NCI-H1436 treated with DMSO at 0.1 percent for 48 hours (cell line): ENCODE measurements at regions not wholly inside any gene's neighbourhood (a gene's known extent, or its start where the extent isn't known, plus 50 kb on each side); places are given as distances from the start of the nearest gene placed in this dataset.
"Not testable (repeated sequence)": the region's sequence is repeated elsewhere in the genome, so short reads cannot be mapped to it uniquely, and the experiment has no call there.

ENCODE experiments used
- DNase-seq: peaks from one replicate; lab custom pipeline; 2025; lab: John Stamatoyannopoulos, UW

GRCh38 chr1:224791362-224791941 is 138.0 kb upstream of the DNAH14 start:
- DNase-seq = no peak

GRCh38 chr1:224795591-224795990 is 133.9 kb upstream of the DNAH14 start:
- no peak for DNase-seq

DNA sequence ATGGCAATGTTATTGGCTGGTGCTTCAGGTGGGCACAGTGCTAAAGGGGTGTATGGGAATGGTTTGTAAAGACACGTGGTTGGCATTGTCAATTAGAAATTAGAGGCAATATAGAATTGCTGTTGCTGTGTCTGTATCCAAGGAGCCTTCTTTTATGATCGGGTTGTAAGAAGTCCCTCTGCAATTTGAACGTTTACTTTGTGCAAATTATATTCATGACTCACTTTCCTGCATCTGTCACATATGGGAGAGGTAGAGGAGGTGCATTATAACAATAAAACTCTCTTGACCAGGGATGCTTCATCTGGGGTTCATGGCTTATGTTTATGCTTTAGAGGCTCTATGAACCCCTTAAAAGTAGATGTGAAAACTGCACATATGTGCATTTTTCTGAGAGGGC is 130.4 kb upstream of the DNAH14 start:
- no peak for DNase-seq

DNA sequence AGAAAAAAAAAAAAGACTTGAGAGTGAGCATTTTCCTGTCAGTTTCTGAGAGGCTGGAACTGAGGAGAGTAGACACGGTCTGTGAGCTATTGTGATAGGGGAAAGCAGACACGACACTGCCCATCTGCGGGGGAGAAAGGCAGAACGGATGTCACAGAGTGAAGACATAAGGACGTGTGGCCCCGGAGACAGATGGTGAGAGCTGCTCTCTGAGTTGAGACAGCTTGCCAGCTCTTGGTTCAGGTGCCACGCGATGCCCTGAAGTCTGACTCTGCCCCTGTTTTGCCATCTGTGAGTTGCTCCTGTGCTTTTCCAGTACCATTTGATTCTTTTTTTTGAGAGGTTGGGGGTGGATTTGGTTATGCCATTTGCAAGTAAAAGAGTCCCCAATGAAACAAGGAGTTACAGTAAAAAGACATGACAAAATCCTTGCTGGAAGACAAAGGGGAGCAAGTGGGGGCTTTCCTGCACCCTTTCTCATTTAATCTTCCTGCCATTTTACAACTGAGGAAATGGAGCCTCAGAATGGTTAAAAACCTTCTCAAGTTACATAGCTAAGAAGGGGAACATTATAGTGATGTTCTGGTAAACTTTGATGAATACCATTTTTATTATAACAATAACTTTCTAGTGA is 128.9 kb upstream of the DNAH14 start:
- DNase-seq = no peak

DNA sequence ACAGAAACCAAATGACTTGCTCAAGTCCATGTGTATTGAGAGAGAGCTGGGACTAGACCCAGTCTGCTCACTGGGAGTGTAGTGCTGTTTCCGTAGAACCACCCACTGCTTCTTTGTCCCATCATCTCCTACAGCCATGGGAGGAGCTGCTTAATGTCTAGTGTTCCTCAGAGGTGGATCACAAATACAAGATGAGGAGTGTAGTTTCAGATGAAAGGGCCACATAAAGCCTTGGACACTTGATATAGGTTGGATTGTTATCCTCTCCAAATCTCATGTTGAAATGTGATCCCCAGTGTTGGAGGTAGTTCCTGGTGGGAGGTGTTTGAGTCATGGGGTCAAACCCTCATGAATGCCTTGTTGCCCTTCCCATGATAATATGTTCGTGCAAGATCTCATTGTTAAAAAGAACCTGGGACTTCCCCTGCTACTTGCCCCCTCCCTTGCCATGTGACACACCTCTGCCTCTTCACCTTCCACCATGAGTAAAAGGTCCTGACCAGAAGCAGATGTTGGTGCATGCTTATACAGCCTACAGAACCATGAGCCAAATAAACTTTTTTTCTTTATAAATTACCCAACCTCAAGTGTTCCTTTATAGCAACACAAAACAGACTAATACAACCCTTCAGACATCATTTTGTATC is 127.5 kb upstream of the DNAH14 start:
- no peak for DNase-seq

- DNase-seq = no peak
These were observed 126.9 kb upstream of the DNAH14 start for GRCh38 chr1:224802617-224803016.

- DNase-seq = no peak
These were observed 125.3 kb upstream of the DNAH14 start for GRCh38 chr1:224804220-224804619.

GRCh38 chr1:224805889-224806288 is 123.6 kb upstream of the DNAH14 start:
- DNase-seq = no peak

DNA sequence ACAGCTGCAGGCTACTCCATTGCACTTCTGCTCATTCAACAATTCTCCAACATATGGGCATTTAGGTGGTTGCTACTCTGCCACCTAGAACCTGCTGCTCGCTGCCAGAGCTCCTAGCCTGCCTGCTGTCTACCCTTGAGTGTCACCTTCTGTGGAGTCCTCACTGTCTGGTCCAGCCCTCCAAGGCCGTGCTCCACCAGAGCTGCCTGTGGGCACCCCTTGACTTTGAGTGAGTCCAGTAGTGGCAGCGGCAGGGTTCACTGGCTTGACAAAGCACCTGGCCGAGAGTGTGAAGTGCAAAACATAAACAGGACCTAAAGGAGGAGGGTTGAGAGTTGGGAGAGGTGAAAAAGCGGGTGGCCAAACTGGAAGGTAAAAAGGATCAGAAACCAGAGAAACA is 120.3 kb upstream of the DNAH14 start:
- no peak for DNase-seq

DNA sequence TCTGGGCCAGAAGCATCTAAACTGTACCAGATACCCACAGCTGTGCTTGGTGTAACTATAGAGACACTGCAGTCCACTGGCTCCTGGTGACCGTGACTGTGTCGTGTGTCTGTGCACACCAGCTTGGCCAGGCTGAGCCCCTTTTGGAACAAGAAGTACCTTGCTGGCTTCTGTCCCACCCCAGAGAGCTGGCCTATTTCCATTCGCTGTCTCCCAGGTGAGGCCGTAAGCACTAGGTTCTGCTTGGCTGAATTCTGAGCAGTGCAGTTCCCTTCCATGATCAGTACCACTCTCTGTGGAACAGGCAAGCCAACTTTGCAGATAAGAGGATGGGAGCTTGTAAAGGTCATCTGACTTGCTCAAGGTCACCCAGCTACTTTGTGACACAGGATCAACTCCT is 119.9 kb upstream of the DNAH14 start:
- DNase-seq = no peak

GRCh38 chr1:224811564-224811963 is 117.9 kb upstream of the DNAH14 start:
- DNase-seq = no peak

DNA sequence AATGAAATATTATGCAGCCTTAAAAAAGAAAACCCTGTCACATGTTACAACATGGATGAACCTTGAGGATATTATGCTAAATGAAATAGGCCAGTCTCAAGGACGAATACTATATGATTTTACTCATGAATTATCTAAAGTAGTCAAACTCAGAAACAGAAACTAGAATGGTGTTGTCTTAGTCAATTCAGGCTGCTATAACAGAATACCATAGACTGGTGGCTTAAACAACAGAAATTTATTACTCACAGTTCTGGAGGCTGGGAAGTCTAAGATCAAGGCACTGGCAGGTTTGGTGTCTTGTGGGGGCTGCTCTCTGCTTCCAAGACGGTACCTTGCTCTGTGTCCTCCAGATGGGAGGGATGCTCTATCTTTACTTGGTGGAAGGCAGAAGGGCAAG is 113.8 kb upstream of the DNAH14 start:
- no peak for DNase-seq

DNA sequence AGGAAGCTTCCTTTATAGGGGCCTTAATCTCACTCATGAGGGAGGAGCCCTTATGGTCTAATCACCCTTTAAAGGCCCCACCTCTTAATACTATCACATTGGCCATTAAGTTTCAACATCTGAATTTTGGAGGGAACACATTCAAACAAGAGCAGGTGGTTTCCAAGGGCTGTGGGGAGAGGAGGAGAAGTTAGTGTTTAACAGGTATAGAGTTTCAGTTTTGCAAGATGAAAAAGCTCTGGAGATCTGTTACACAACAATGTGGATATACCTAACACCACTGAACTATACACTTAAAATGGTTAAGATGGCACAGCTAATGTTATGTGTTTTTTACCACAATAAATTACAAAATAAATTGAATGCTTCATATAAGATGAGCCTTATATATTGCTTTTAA is 113.4 kb upstream of the DNAH14 start:
- no peak for DNase-seq

DNA sequence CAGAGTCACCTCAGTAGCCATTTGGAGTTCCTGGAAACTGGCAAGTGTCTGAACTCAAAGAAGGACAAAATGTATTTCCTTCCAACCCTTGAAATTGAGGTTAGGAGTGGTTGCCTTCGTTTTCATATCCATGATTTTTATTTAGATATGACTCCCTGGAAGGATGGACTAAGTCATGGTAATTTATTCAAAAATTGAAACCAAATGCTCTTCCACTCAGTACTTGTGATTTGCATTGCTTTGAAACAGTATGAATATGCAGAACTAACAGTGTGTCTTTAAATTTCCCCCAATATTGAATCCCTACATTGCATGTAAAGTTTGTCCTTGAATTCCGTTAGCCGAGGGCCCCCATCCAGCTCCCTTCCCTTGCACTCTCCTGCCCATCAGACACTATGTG is 112.1 kb upstream of the DNAH14 start:
- DNase-seq = no peak

DNA sequence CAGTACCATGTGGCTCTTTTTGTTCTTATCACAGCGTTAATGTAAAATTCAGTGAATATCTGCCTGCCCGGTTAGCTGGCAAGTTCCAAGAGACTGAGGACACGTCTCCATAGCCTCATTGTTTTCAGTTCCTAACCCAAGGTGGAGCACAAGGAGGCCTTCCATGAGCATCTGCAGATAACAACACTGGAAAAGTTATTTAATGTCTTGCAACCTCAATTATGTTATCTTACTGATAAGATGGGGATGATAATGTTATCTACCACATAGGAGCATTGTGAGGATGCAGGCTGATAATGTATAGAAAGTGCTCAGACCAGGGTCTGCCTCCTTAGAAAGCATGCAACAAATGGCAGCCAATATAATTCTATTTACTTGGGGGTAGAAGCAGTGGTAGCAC is 109.6 kb upstream of the DNAH14 start:
- no peak for DNase-seq

- DNase-seq = no peak
These were observed 109.1 kb upstream of the DNAH14 start for GRCh38 chr1:224820341-224820740.

DNA sequence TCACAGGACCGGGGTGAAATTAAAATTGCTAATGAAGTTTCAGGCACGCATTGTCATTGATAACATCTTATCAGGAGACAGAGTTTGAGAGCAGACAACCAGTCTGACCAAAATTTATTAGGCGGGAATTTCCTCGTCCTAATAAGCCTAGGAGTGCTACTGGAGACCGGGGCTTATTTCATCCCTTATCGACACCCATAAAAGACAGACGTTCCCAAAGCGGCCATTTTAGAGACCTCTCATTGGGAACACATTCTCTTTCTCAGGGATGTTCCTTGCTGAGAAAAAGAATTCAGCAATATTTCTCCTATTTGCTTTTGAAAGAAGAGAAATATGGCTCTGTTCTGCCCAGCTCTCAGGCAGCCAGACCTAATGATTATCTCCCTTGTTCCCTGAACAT is 107.7 kb upstream of the DNAH14 start:
- not testable (repeated sequence) for DNase-seq

- no peak for DNase-seq
These were observed 103.9 kb upstream of the DNAH14 start for GRCh38 chr1:224825525-224826000.

GRCh38 chr1:224828691-224829090 is 100.8 kb upstream of the DNAH14 start:
- DNase-seq = no peak

- no peak for DNase-seq
These were observed 98.0 kb upstream of the DNAH14 start for GRCh38 chr1:224831501-224831900.

DNA sequence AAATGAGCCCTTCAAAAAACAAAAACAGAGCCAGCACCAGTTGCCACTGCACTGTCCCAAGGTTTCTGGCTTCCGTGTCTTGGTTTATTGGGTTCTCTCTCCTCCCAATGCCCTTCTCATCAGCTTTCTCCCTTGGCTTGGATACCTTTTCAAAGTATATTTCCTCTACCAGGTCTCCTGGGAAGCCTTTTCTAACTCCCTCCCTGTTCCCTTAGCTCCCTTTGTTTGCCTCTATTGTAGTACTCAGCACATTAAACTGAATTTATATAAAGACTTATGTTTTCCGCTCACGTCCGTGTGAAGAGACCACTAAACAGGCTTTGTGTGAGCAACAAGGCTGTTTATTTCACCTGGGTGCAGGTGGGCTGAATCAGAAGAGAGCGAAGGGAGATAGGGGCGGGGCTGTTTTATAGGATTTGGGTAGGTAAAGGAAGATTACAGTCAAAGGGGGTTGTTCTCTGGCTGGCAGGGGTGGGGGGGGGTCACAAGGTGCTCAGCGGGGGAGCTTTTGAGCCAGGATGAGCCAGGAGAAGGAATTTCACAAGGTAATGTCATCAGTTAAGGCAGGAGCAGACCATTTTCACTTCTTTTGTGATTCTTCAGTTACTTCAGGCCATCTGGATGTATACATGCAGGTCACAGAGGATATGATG is 89.7 kb upstream of the DNAH14 start:
- DNase-seq = not testable (repeated sequence)

GRCh38 chr1:224841803-224842202 is 87.7 kb upstream of the DNAH14 start:
- DNase-seq = not testable (repeated sequence)
